Activated CD4-positive, alpha-beta T cell treated with anti-CD3 and anti-CD28 coated beads, Interleukin-2, amount 50 U/mL, for 4 hours (primary cell): ENCODE measurements at regions not wholly inside any gene's neighbourhood (a gene's known extent, or its start where the extent isn't known, plus 50 kb on each side); places are given as distances from the start of the nearest gene placed in this dataset.
"Not testable (repeated sequence)": the region's sequence is repeated elsewhere in the genome, so short reads cannot be mapped to it uniquely, and the experiment has no call there.

ENCODE experiments used
- DNase-seq, 2 experiments: peaks; one replicate each; pipeline ENCODE4 v3.0.0-alpha.2; 2020

GRCh38 chr3:152724270-152724669 is 110.7 kb upstream of the P2RY1 start:
- no peak for DNase-seq

- no peak for DNase-seq
Observed at GRCh38 chr3:152728231-152728980, 106.5 kb upstream of the P2RY1 start.

- no peak for DNase-seq
Observed at GRCh38 chr3:152729906-152730305, 105.0 kb upstream of the P2RY1 start.

GRCh38 chr3:152731511-152731910 is 103.4 kb upstream of the P2RY1 start:
- no peak for DNase-seq

GRCh38 chr3:152733584-152734119 is 101.3 kb upstream of the P2RY1 start:
- no peak for DNase-seq

- DNase-seq: no peak
Observed at GRCh38 chr3:152737021-152737908, 97.7 kb upstream of the P2RY1 start.

- DNase-seq: no peak
Observed at GRCh38 chr3:152738656-152739055, 96.3 kb upstream of the P2RY1 start.

GRCh38 chr3:152742368-152743347 is 92.3 kb upstream of the P2RY1 start:
- DNase-seq: no peak

- no peak for DNase-seq
Observed at GRCh38 chr3:152745646-152746045, 89.3 kb upstream of the P2RY1 start.

- no peak for DNase-seq
Observed at GRCh38 chr3:152754303-152754702, 80.6 kb upstream of the P2RY1 start.

- no peak for DNase-seq
Observed at GRCh38 chr3:152756807-152757206, 78.1 kb upstream of the P2RY1 start.

GRCh38 chr3:152760024-152760563 is 74.8 kb upstream of the P2RY1 start:
- no peak for DNase-seq

- DNase-seq: no peak
Observed at GRCh38 chr3:152760591-152760990, 74.3 kb upstream of the P2RY1 start.

- no peak for DNase-seq
Observed at GRCh38 chr3:152768478-152768877, 66.5 kb upstream of the P2RY1 start.

GRCh38 chr3:152769523-152769922 is 65.4 kb upstream of the P2RY1 start:
- no peak for DNase-seq

- DNase-seq: no peak
Observed at GRCh38 chr3:152770296-152770695, 64.6 kb upstream of the P2RY1 start.

- DNase-seq: no peak
Observed at GRCh38 chr3:152771120-152771519, 63.8 kb upstream of the P2RY1 start.

GRCh38 chr3:152772674-152773225 is 62.2 kb upstream of the P2RY1 start:
- DNase-seq: no peak

- DNase-seq: no peak
Observed at GRCh38 chr3:152773633-152774032, 61.3 kb upstream of the P2RY1 start.

GRCh38 chr3:152774230-152774629 is 60.7 kb upstream of the P2RY1 start:
- DNase-seq: not testable (repeated sequence)

- no peak for DNase-seq
Observed at GRCh38 chr3:152778022-152778421, 56.9 kb upstream of the P2RY1 start.

GRCh38 chr3:152779653-152780052 is 55.3 kb upstream of the P2RY1 start:
- no peak for DNase-seq
